ACC112 (cell line): ENCODE measurements at regions not wholly inside any gene's neighbourhood (a gene's known extent, or its start where the extent isn't known, plus 50 kb on each side); places are given as distances from the start of the nearest gene placed in this dataset.

ENCODE experiments used
- H2AFZ ChIP-seq: fragments of 200-600 bp; sonication (generic); one replicate; pipeline ENCODE4 v1.6.0; 2017; ENCODE audit warnings: antibody characterized with exemption, low read length; ENCODE audit not compliant: unreplicated experiment
- H3K27ac ChIP-seq: fragments of 200-600 bp; sonication (generic); 2 replicates; pipeline ENCODE4 v1.5.1; 2014; ENCODE audit warnings: low read depth, mild to moderate bottlenecking, antibody characterized with exemption, low read length, moderate library complexity
- H3K27me3 ChIP-seq: fragments of 200-600 bp; sonication (generic); 2 replicates; pipeline ENCODE4 v1.6.1; 2014; ENCODE audit warnings: mild to moderate bottlenecking, antibody characterized with exemption, low read length, moderate library complexity, mixed read lengths; ENCODE audit not compliant: insufficient read depth
- H3K36me3 ChIP-seq: fragments of 200-600 bp; sonication (generic); 2 replicates; pipeline ENCODE4 v1.6.1; 2016; ENCODE audit warnings: mild to moderate bottlenecking, antibody characterized with exemption, low read length, moderate library complexity, mixed read lengths; ENCODE audit not compliant: insufficient read depth
- H3K4me1 ChIP-seq: fragments of 200-600 bp; sonication (generic); one replicate; pipeline ENCODE4 v1.6.1; 2016; ENCODE audit warnings: low read length, mixed read lengths; ENCODE audit not compliant: insufficient read depth, unreplicated experiment, control insufficient read depth
- H3K4me3 ChIP-seq: fragments of 200-600 bp; sonication (generic); 2 replicates; pipeline ENCODE4 v1.5.1; 2014; ENCODE audit warnings: mild to moderate bottlenecking, low read depth, low read length
- H3K79me2 ChIP-seq: fragments of 200-600 bp; sonication (generic); one replicate; pipeline ENCODE4 v1.6.0; 2016; ENCODE audit warnings: low read length; ENCODE audit not compliant: control insufficient read depth, unreplicated experiment, insufficient read depth

- H3K27ac ChIP-seq: no peak overlapping the region
These were observed 96.7 kb upstream of the S1PR1 start for GRCh38 chr1:101139821-101140718.

GRCh38 chr1:101139130-101139529, 97.7 kb upstream of the S1PR1 start:
- Histone ChIP-seq H3K4me1 (peaks cover 16% of the 10 kb centered on the region), H2AFZ (no peak overlapping the region), H3K79me2 (no peaks in the 10 kb centered on the region), H3K27me3 (no peaks in the 10 kb centered on the region), H3K27ac (no peak overlapping the region), H3K36me3 (no peaks in the 10 kb centered on the region), H3K4me3 (no peak overlapping the region)

More at GRCh38 chr1:101139821-101140718, 96.7 kb upstream of the S1PR1 start:
- Histone ChIP-seq H3K4me3 (no peak overlapping the region), H3K36me3 (no peaks in the 10 kb centered on the region), H3K4me1 (peaks cover 16% of the 10 kb centered on the region), H3K79me2 (no peaks in the 10 kb centered on the region), H3K27me3 (no peaks in the 10 kb centered on the region), H2AFZ (no peak overlapping the region)

GRCh38 chr1:101137144-101138126, 99.4 kb upstream of the S1PR1 start:
- Histone ChIP-seq H3K79me2 (no peaks in the 10 kb centered on the region), H3K36me3 (no peaks in the 10 kb centered on the region), H3K4me3 (no peak overlapping the region), H3K4me1 (peaks cover 16% of the 10 kb centered on the region), H3K27me3 (no peaks in the 10 kb centered on the region), H3K27ac (no peak overlapping the region), H2AFZ (peak overlapping the region; percentile 15)

- Histone ChIP-seq H3K4me1 (peaks cover 16% of the 10 kb centered on the region), H3K79me2 (no peaks in the 10 kb centered on the region), H3K27me3 (no peaks in the 10 kb centered on the region)
These were observed 100.1 kb upstream of the S1PR1 start for GRCh38 chr1:101136739-101137138.

GRCh38 chr1:101136271-101136670, 100.5 kb upstream of the S1PR1 start:
- Histone ChIP-seq H3K36me3 (no peaks in the 10 kb centered on the region), H3K27ac (no peak overlapping the region), H3K79me2 (no peaks in the 10 kb centered on the region), H3K4me3 (no peak overlapping the region), H3K27me3 (no peaks in the 10 kb centered on the region), H2AFZ (no peak overlapping the region), H3K4me1 (peaks cover 16% of the 10 kb centered on the region)

More at GRCh38 chr1:101136739-101137138, 100.1 kb upstream of the S1PR1 start:
- H2AFZ ChIP-seq: peak overlapping the region; percentile 15
- no peak overlapping the region for H3K27ac ChIP-seq
- no peak overlapping the region for H3K4me3 ChIP-seq
- H3K36me3 ChIP-seq: no peaks in the 10 kb centered on the region

- no peak overlapping the region for H3K4me3 ChIP-seq
- H3K36me3 ChIP-seq: no peaks in the 10 kb centered on the region
- peaks cover 16% of the 10 kb centered on the region for H3K4me1 ChIP-seq
- H3K79me2 ChIP-seq: no peaks in the 10 kb centered on the region
- H2AFZ ChIP-seq: no peak overlapping the region
- H3K27ac ChIP-seq: no peak overlapping the region
- no peaks in the 10 kb centered on the region for H3K27me3 ChIP-seq
These were observed 101.3 kb upstream of the S1PR1 start for GRCh38 chr1:101135526-101135925.

- Histone ChIP-seq H3K27me3 (no peaks in the 10 kb centered on the region), H3K4me1 (peaks cover 5% of the 10 kb centered on the region), H3K36me3 (no peaks in the 10 kb centered on the region), H2AFZ (no peak overlapping the region), H3K27ac (no peak overlapping the region), H3K79me2 (no peaks in the 10 kb centered on the region), H3K4me3 (no peak overlapping the region)
These were observed 105.5 kb upstream of the S1PR1 start for GRCh38 chr1:101131239-101131843.

GRCh38 chr1:101130673-101131072, 105.1 kb upstream of the DPH5 start:
- H3K27ac ChIP-seq: no peak overlapping the region
- H3K79me2 ChIP-seq: no peaks in the 10 kb centered on the region
- H2AFZ ChIP-seq: no peak overlapping the region
- H3K36me3 ChIP-seq: no peaks in the 10 kb centered on the region
- no peaks in the 10 kb centered on the region for H3K4me1 ChIP-seq
- no peak overlapping the region for H3K4me3 ChIP-seq
- H3K27me3 ChIP-seq: no peaks in the 10 kb centered on the region

GRCh38 chr1:101128846-101129245, 103.3 kb upstream of the DPH5 start:
- Histone ChIP-seq H3K4me1 (no peaks in the 10 kb centered on the region), H3K79me2 (no peaks in the 10 kb centered on the region), H3K4me3 (no peak overlapping the region), H3K27me3 (no peaks in the 10 kb centered on the region), H2AFZ (no peak overlapping the region), H3K27ac (no peak overlapping the region), H3K36me3 (no peaks in the 10 kb centered on the region)

GRCh38 chr1:101128211-101128727, 102.7 kb upstream of the DPH5 start:
- no peak overlapping the region for H2AFZ ChIP-seq
- no peaks in the 10 kb centered on the region for H3K4me1 ChIP-seq
- H3K4me3 ChIP-seq: no peak overlapping the region

More at GRCh38 chr1:101128211-101128727, 102.7 kb upstream of the DPH5 start:
- no peaks in the 10 kb centered on the region for H3K36me3 ChIP-seq
- no peaks in the 10 kb centered on the region for H3K79me2 ChIP-seq
- no peaks in the 10 kb centered on the region for H3K27me3 ChIP-seq
- no peak overlapping the region for H3K27ac ChIP-seq
